Endothelial cell (in vitro differentiated cells): ENCODE measurements at regions not wholly inside any gene's neighbourhood (a gene's known extent, or its start where the extent isn't known, plus 50 kb on each side); places are given as distances from the start of the nearest gene placed in this dataset.

Experiments
- DNase-seq: peaks from one replicate; pipeline ENCODE4 v3.0.0; 2021; ENCODE audit warnings: low spot score
- H3K27ac Mint-ChIP-seq: one replicate; pipeline ENCODE4 v1.8.0; 2021; ENCODE audit warnings: mixed read lengths, inconsistent platforms; ENCODE audit not compliant: unreplicated experiment
- H3K27me3 Mint-ChIP-seq: one replicate; pipeline ENCODE4 v1.8.0; 2021; ENCODE audit warnings: mild to moderate bottlenecking, moderate library complexity, mixed read lengths, inconsistent platforms; ENCODE audit not compliant: unreplicated experiment
- H3K36me3 Mint-ChIP-seq: one replicate; pipeline ENCODE4 v1.8.0; 2021; ENCODE audit warnings: mild to moderate bottlenecking, low read depth, mixed read lengths, inconsistent platforms; ENCODE audit not compliant: unreplicated experiment
- H3K4me1 Mint-ChIP-seq: one replicate; pipeline ENCODE4 v1.8.0; 2021; ENCODE audit warnings: mild to moderate bottlenecking, mixed read lengths, inconsistent platforms; ENCODE audit not compliant: unreplicated experiment
- H3K4me3 Mint-ChIP-seq: one replicate; pipeline ENCODE4 v1.8.0; 2021; ENCODE audit warnings: mild to moderate bottlenecking, mixed read lengths, inconsistent platforms; ENCODE audit not compliant: unreplicated experiment
- H3K9me3 Mint-ChIP-seq: one replicate; pipeline ENCODE4 v1.8.0; 2021; ENCODE audit warnings: mixed read lengths, inconsistent platforms; ENCODE audit not compliant: unreplicated experiment
- CTCF ChIP-seq: fragments of 200-600 bp; sonication (generic); IDR thresholded peaks from one replicate; pipeline ENCODE4 v1.5.0; 2021; ENCODE audit warnings: antibody characterized with exemption; ENCODE audit not compliant: unreplicated experiment

- DNase-seq: no peak
- Mint-ChIP-seq H3K27ac (no peak overlapping the region), H3K27me3 (no peaks in the 10 kb centered on the region), H3K4me3 (no peak overlapping the region), H3K9me3 (no peaks in the 10 kb centered on the region), H3K4me1 (no peaks in the 10 kb centered on the region), H3K36me3 (no peaks in the 10 kb centered on the region)
- TF ChIP-seq CTCF: no peak
Observed at GRCh38 chr1:95542936-95543335, 308.9 kb downstream of the RWDD3 start.

GRCh38 chr1:95547005-95547404 is 313.0 kb downstream of the RWDD3 start:
- DNase-seq: no peak
- Mint-ChIP-seq H3K4me3 (no peak overlapping the region), H3K27me3 (no peaks in the 10 kb centered on the region), H3K4me1 (no peaks in the 10 kb centered on the region), H3K9me3 (no peaks in the 10 kb centered on the region), H3K36me3 (no peaks in the 10 kb centered on the region), H3K27ac (no peak overlapping the region)
- no peak for TF ChIP-seq CTCF

GRCh38 chr1:95548211-95548610 is 314.2 kb downstream of the RWDD3 start:
- H3K9me3 Mint-ChIP-seq: no peaks in the 10 kb centered on the region
- no peaks in the 10 kb centered on the region for H3K27me3 Mint-ChIP-seq
- H3K4me3 Mint-ChIP-seq: no peak overlapping the region

GRCh38 chr1:95551201-95551600 is 317.2 kb downstream of the RWDD3 start:
- no peak overlapping the region for H3K27ac Mint-ChIP-seq
- TF ChIP-seq CTCF: no peak
- no peak overlapping the region for H3K4me3 Mint-ChIP-seq
- no peak for DNase-seq
- no peaks in the 10 kb centered on the region for H3K9me3 Mint-ChIP-seq
- H3K4me1 Mint-ChIP-seq: no peaks in the 10 kb centered on the region
- H3K36me3 Mint-ChIP-seq: no peaks in the 10 kb centered on the region
- no peaks in the 10 kb centered on the region for H3K27me3 Mint-ChIP-seq

More at GRCh38 chr1:95548211-95548610, 314.2 kb downstream of the RWDD3 start:
- no peaks in the 10 kb centered on the region for H3K36me3 Mint-ChIP-seq
- H3K4me1 Mint-ChIP-seq: no peaks in the 10 kb centered on the region
- DNase-seq: no peak
- no peak for TF ChIP-seq CTCF
- H3K27ac Mint-ChIP-seq: no peak overlapping the region

GRCh38 chr1:95553595-95553994 is 319.6 kb downstream of the RWDD3 start:
- no peak for DNase-seq
- TF ChIP-seq CTCF: no peak
- Mint-ChIP-seq H3K27me3 (no peaks in the 10 kb centered on the region), H3K36me3 (peaks cover 4% of the 10 kb centered on the region), H3K4me1 (no peaks in the 10 kb centered on the region), H3K9me3 (peaks cover 4% of the 10 kb centered on the region), H3K27ac (no peak overlapping the region), H3K4me3 (no peak overlapping the region)
